PC-3 (cell line): ENCODE measurements at regions not wholly inside any gene's neighbourhood (a gene's known extent, or its start where the extent isn't known, plus 50 kb on each side); places are given as distances from the start of the nearest gene placed in this dataset.

Experiments
- ATAC-seq: fragments of 200-7000 bp; cut with Tn5 transposase; 2 replicates; pipeline ENCODE4 v1.9.1; 2020; ENCODE audit warnings: mild to moderate bottlenecking, moderate library complexity
- BruUV-seq: library from RNA; stranded (reverse); fragments of 400-500 nt; replicated peaks from 2 replicates; lab custom pipeline; 2021; lab: Mats Ljungman, UMichigan
- CTCF ChIA-PET: fragments of 300-600 bp; sonication (Branson Sonifier 250); formaldehyde crosslinking; loops from one replicate; lab custom pipeline; 2022; ENCODE audit warnings: antibody characterized with exemption; lab: Charles Lee
- POLR2A ChIA-PET: fragments of 300-600 bp; sonication (Branson Sonifier 250); formaldehyde crosslinking; loops from one replicate; lab custom pipeline; 2022; ENCODE audit warnings: antibody characterized with exemption; ENCODE audit not compliant: unreplicated experiment; lab: Charles Lee
- DNase-seq: peaks from one replicate; pipeline ENCODE4 v3.0.0-alpha.2; 2015
- H2AFZ ChIP-seq: fragments of 300-600 bp; sonication (generic); 2 replicates; pipeline ENCODE4 v1.6.0; 2016; ENCODE audit warnings: antibody characterized with exemption, low read length
- H3F3A ChIP-seq: fragments of 300-600 bp; sonication (generic); one replicate; pipeline ENCODE4 v1.6.0; 2017; ENCODE audit warnings: antibody characterized with exemption, low read length, control low read depth, mild to moderate bottlenecking; ENCODE audit not compliant: unreplicated experiment
- H3K27ac ChIP-seq: fragments of 300-600 bp; sonication (generic); 2 replicates; pipeline ENCODE4 v1.5.1; 2016; ENCODE audit warnings: mild to moderate bottlenecking, low read length
- H3K27me3 ChIP-seq: fragments of 300-600 bp; sonication (generic); 2 replicates; pipeline ENCODE4 v1.6.1; 2016; ENCODE audit warnings: low read length, mixed read lengths
- H3K36me3 ChIP-seq: fragments of 300-600 bp; sonication (generic); 2 replicates; pipeline ENCODE4 v1.6.1; 2016; ENCODE audit warnings: low read depth, mixed run types, low read length, mixed read lengths
- H3K4me1 ChIP-seq: fragments of 300-600 bp; sonication (generic); 2 replicates; pipeline ENCODE4 v1.5.1; 2016; ENCODE audit warnings: low read length; ENCODE audit not compliant: insufficient read depth
- H3K4me2 ChIP-seq: fragments of 300-600 bp; sonication (generic); 2 replicates; pipeline ENCODE4 v1.6.0; 2016; ENCODE audit warnings: low read length
- H3K4me3 ChIP-seq: fragments of 300-600 bp; sonication (generic); 2 replicates; pipeline ENCODE4 v1.5.1; 2016; ENCODE audit warnings: mild to moderate bottlenecking, low read length, mixed read lengths
- H3K79me2 ChIP-seq: fragments of 300-600 bp; sonication (generic); 2 replicates; pipeline ENCODE4 v1.6.1; 2017; ENCODE audit warnings: low read length, mixed read lengths
- H3K9ac ChIP-seq: fragments of 300-600 bp; sonication (generic); 2 replicates; pipeline ENCODE4 v1.6.0; 2016; ENCODE audit warnings: mild to moderate bottlenecking, low read length
- H3K9me2 ChIP-seq: fragments of 300-600 bp; sonication (generic); replicated peaks from 2 replicates; pipeline ENCODE4 v1.6.1; 2016; ENCODE audit warnings: mixed run types, low read length, mixed read lengths
- H3K9me3 ChIP-seq: fragments of 300-600 bp; sonication (generic); 2 replicates; pipeline ENCODE4 v1.6.1; 2016; ENCODE audit warnings: low read length, mixed read lengths
- H4K20me1 ChIP-seq: fragments of 300-600 bp; sonication (generic); 2 replicates; pipeline ENCODE4 v1.6.1; 2016; ENCODE audit warnings: low read length, mixed read lengths
- EZH2 ChIP-seq: fragments of 300-600 bp; sonication (generic); IDR thresholded peaks from one replicate; pipeline ENCODE4 v1.6.1; 2017; ENCODE audit warnings: antibody characterized with exemption, mild to moderate bottlenecking, low read length; ENCODE audit not compliant: unreplicated experiment
- EZH2phosphoT487 ChIP-seq: fragments of 300-600 bp; sonication (generic); IDR thresholded peaks from 2 replicates; pipeline ENCODE4 v1.6.1; 2018; ENCODE audit warnings: mild to moderate bottlenecking, antibody characterized with exemption, low read length, borderline replicate concordance
- intact Hi-C: fragments of 100-400 bp; cut with micrococcal nuclease; formaldehyde crosslinking; loops from 2 replicates; pipeline ENCODE4 v1.9.0; 2023
- TF ChIP-seq, protein P1 (sequence below): fragments of 300-600 bp; sonication (generic); conservative IDR thresholded peaks from 2 replicates; pipeline ENCODE4 v1.5.1; 2017; ENCODE audit warnings: antibody characterized with exemption, low read depth, mild to moderate bottlenecking, low read length

DNA sequence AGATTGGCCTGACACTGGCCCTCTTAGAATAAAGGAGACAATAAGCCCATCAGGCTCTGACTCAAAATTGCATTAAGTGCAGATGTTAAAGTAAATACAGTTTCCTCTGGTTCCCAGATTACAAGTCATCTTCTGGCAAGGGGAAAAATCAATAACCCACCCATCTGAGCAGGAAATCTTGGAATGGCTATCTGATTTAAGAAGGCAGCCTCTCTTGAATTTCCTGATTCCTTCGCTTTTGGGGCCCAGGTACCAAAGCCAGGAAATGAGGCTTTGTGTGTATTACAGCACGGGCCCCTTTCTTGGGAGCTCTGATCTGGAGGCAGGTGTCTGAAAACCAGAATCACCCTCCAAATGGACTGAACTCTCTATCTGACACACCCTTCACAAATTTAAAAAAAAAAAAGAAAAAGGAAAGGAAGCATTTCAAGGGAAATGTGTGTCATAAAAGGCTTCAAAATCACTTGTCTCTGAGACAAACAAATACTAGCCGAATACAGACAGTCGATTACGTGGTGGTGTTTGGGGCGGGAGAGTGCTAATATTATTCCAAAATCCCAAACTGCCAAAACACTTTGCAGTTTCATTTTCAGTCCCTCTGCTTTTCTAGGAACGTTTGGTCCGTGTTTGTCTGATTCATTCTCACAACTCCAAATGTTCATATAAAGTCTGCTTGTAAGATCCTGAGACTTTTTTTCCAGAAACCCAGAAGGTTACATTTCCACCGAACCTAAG is 240.9 kb upstream of the CAMK1G start:
- TF ChIP-seq EZH2phosphoT487 (no peak), EZH2 (no peak)
- TF ChIP-seq, protein P1, sequence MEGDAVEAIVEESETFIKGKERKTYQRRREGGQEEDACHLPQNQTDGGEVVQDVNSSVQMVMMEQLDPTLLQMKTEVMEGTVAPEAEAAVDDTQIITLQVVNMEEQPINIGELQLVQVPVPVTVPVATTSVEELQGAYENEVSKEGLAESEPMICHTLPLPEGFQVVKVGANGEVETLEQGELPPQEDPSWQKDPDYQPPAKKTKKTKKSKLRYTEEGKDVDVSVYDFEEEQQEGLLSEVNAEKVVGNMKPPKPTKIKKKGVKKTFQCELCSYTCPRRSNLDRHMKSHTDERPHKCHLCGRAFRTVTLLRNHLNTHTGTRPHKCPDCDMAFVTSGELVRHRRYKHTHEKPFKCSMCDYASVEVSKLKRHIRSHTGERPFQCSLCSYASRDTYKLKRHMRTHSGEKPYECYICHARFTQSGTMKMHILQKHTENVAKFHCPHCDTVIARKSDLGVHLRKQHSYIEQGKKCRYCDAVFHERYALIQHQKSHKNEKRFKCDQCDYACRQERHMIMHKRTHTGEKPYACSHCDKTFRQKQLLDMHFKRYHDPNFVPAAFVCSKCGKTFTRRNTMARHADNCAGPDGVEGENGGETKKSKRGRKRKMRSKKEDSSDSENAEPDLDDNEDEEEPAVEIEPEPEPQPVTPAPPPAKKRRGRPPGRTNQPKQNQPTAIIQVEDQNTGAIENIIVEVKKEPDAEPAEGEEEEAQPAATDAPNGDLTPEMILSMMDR: no peak
- H4K20me1 ChIP-seq: no peaks in the 10 kb centered on the region
- H3K79me2 ChIP-seq: no peaks in the 10 kb centered on the region
- no peaks in the 10 kb centered on the region for H3K27me3 ChIP-seq
- CTCF ChIA-PET: no interaction called here
- H3K27ac ChIP-seq: peak overlapping the region; percentile 5; the same call in 1 of the 2 replicates
- H3F3A ChIP-seq: no peaks in the 10 kb centered on the region
- 0 out of 2 replicates have a peak overlapping the region, but pooled peaks have one; percentile 0 for H2AFZ ChIP-seq
- BruUV-seq: no TSS peak
- H3K9ac ChIP-seq: no peak overlapping the region
- POLR2A ChIA-PET: no interaction called here
- H3K4me1 ChIP-seq: peaks cover 18% of the 10 kb centered on the region
- 0 out of 2 replicates have a peak, but pooled peaks cover 5% of the 10 kb centered on the region for H3K9me2 ChIP-seq
- H3K4me3 ChIP-seq: no peak overlapping the region
- peak; percentile 83 for ATAC-seq
- no peaks in the 10 kb centered on the region for H3K9me3 ChIP-seq
- H3K36me3 ChIP-seq: no peaks in the 10 kb centered on the region
- peak; percentile 44 for DNase-seq
- peak overlapping the region; percentile 26 for H3K4me2 ChIP-seq
- intact Hi-C loops: no loop called here

DNA sequence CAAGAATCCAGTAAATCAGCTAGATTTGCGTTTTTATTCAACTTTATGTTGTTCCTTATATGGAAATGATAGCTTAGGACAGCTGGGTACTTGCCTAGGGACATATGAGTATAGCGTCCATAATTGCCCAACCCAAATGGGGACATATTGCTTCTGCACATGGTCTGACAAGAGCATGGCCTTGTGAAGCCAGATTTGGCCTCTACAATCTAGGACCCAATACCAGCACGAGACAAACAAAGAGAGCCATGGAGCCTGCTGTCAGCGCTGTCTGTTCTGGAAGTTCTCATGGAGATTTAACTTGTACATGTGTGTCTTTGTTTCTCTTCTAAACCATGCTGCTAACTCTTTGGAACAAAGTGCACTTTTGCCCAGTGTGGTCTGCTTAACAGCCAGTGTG is 240.0 kb upstream of the CAMK1G start:
- Histone ChIP-seq H3K9ac (no peak overlapping the region), H3K27ac (no peak overlapping the region), H3K4me2 (no peak overlapping the region), H3K36me3 (no peaks in the 10 kb centered on the region), H2AFZ (no peak overlapping the region), H3K79me2 (no peaks in the 10 kb centered on the region), H3K9me3 (no peaks in the 10 kb centered on the region), H3K9me2 (no peaks in the 10 kb centered on the region), H3F3A (no peaks in the 10 kb centered on the region), H4K20me1 (no peaks in the 10 kb centered on the region), H3K27me3 (no peaks in the 10 kb centered on the region), H3K4me1 (peaks cover 18% of the 10 kb centered on the region), H3K4me3 (no peak overlapping the region)
- ATAC-seq (no peak), DNase-seq (no peak)
- ChIA-PET POLR2A (no interaction called here), CTCF (no interaction called here)
- intact Hi-C loops: no loop called here
- no TSS peak for BruUV-seq
- TF ChIP-seq EZH2phosphoT487 (no peak), EZH2 (no peak)
- TF ChIP-seq, protein P1: no peak

DNA sequence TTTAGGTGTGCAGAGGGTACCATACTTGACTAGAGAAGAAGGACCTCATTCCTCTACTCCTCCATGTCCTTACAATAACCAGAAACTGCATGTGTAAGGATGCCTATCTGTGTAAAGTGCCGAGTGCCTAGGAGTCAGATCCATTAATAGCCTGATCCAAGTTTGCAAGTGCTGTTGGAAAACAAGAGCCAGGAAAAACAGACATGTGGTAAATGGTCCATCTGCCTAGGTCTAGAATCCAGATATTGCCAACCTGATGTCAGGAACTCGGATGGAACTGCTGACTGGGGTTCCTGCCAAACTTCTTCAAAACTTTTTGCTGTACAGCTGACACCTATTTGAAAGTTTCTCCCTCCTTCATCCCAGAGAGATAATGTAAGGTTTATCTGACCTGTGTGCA is 239.4 kb upstream of the CAMK1G start:
- Histone ChIP-seq H2AFZ (no peak overlapping the region), H3K9me3 (no peaks in the 10 kb centered on the region), H3K36me3 (no peaks in the 10 kb centered on the region), H3F3A (no peaks in the 10 kb centered on the region), H3K79me2 (no peaks in the 10 kb centered on the region), H3K4me2 (no peak overlapping the region), H3K9ac (no peak overlapping the region), H3K4me3 (no peak overlapping the region), H3K4me1 (peaks cover 18% of the 10 kb centered on the region), H4K20me1 (no peaks in the 10 kb centered on the region), H3K9me2 (no peaks in the 10 kb centered on the region), H3K27ac (no peak overlapping the region), H3K27me3 (no peaks in the 10 kb centered on the region)
- CTCF ChIA-PET: no interaction called here
- intact Hi-C loops: no loop called here
- no peak for DNase-seq
- no peak for TF ChIP-seq EZH2
- no peak for TF ChIP-seq EZH2phosphoT487
- TF ChIP-seq, protein P1: no peak
- BruUV-seq: no TSS peak
- no peak for ATAC-seq
- POLR2A ChIA-PET: no interaction called here
